22Rv1 (cell line): ENCODE measurements at regions not wholly inside any gene's neighbourhood (a gene's known extent, or its start where the extent isn't known, plus 50 kb on each side); places are given as distances from the start of the nearest gene placed in this dataset.

Source experiments
- CTCF ChIP-seq: fragments of 450-650 bp; IDR thresholded peaks from 2 replicates; pipeline ENCODE4 v1.5.1; 2017; ENCODE audit warnings: mild to moderate bottlenecking
- ZFX ChIP-seq: fragments of 450-650 bp; IDR thresholded peaks from 2 replicates; pipeline ENCODE4 v1.6.1; 2017; ENCODE audit warnings: antibody characterized with exemption, borderline replicate concordance

DNA sequence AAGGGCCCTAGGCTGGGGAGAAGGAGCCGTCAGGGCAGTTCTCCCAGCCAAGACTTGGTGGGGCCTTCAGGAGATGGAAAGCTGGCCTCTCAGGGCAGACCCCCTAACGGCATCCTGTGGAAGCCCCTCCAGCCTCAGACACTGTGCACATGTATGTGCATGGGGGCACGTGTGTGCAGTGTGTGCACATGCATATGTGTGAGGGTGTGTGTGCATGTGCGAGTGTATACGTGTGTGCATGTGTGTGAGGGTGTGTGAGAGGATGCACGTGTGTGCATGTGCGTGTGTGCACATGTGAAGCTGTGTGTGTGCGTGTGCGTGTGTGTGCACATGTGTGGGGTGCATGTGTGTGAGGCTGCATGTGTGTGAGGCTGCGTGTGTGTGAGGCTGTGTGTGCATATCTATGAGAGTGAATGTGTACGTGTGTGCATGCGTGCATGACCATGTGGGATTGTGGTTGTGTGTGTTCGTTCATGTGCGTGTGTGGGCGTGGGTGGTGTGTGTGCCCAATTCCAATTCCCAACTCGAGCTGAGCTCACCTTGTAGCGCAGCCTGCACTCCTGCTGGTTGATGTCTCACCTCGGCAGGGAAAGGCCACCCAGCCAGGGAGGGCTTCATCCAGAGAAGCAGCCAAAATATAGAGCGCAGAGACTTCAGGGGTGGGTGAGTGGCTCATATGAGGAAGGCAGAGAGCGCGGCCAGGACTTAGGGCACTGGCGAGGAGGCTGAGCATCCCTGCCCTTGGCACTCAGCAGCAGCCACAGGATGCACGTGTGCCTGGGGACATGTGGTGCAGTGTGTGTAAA, 142.7 kb upstream of the PPP1R26 start:
- TF ChIP-seq CTCF = no peak
- no peak for TF ChIP-seq ZFX
